COR-L47 (cell line): ENCODE measurements at regions not wholly inside any gene's neighbourhood (a gene's known extent, or its start where the extent isn't known, plus 50 kb on each side); places are given as distances from the start of the nearest gene placed in this dataset.
A peak's percentile ranks its signal among the peaks of the same experiment; 100 is the strongest.

Experiments
- DNase-seq: peaks from one replicate; lab custom pipeline; 2025; lab: John Stamatoyannopoulos, UW

DNA sequence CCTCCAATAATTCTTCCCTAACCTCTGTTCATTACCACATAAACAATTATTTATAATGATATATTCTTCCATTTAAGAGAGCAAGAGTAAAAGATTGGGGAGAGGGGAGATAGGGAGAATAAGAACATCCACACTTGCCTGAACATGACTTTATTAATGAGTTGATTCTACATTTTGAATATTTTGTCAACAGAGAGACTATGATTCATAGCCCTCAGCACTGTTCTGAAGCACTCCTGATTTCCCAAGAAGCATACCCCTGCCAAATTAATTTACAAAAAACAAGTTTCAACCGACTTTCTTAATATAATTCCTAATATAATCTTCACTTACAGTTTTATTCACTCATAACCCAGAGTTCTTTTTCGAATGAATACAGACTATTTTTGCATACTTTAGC, 828.8 kb downstream of the ROBO2 start:
- no peak for DNase-seq

DNA sequence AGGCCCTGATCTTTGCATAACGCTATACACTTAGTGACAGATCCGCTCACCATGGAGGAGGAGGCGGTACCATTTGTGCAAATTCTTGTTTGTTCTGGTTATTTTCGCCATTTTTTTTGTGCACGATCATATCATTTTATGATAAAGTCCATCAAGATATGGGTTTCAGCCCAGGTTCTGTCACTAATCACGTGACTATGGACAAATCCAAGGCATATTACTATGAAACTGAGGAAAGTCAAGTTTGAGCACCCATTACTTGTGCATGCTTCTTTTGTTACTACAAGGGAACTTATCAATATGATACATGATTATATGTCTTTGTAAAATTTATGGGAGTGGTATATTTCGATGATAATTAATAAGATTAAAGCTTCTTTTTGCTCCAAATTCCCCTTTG, 829.5 kb downstream of the ROBO2 start:
- no peak for DNase-seq

- no peak for DNase-seq
Measured at GRCh38 chr3:77871436-77871835, 831.5 kb downstream of the ROBO2 start.

- DNase-seq: no peak
Measured at GRCh38 chr3:77873598-77873997, 833.7 kb downstream of the ROBO2 start.

DNA sequence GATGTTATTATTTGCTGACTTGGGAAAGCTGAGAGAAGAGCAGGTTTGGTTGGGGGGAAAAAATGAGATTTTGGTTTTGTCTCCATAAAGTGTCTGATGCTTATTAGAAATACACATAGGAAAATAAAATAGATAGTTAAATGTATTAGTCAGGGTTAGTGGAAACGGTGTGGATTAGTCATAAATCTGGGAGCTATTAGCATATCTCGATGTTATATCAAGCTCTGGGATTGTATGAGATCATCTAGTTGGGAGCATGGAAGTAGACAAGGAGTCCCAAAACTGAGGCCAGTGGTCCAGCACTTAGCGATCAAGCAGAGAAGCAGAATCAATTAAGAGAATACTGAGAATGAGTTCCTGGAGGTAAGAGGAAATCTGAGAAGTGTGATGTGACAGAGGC, 845.5 kb downstream of the ROBO2 start:
- DNase-seq: no peak

- DNase-seq: no peak
Measured at GRCh38 chr3:77887611-77888010, 847.7 kb downstream of the ROBO2 start.

- DNase-seq: no peak
Measured at GRCh38 chr3:77889616-77890015, 849.7 kb downstream of the ROBO2 start.

GRCh38 chr3:77898621-77899020, 858.7 kb downstream of the ROBO2 start:
- no peak for DNase-seq

DNA sequence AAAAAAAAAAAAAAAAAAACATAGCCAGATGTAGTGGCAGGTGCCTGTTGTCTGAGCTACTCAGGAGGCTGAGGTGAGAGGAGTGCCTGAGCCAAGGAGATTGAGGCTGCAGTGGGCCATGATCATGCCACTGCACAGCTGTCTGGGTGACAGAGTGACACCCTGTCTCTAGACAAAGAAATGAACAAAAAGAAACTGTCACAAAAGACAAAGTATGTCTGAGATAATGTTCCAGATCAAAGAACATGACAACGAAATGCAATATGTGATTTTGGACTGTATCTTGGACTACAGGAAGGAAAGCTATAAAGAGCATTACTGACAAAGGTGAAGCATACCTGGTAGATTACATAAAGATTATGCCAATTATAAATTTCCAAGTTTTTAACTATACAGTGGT, 862.8 kb downstream of the ROBO2 start:
- DNase-seq: no peak

DNA sequence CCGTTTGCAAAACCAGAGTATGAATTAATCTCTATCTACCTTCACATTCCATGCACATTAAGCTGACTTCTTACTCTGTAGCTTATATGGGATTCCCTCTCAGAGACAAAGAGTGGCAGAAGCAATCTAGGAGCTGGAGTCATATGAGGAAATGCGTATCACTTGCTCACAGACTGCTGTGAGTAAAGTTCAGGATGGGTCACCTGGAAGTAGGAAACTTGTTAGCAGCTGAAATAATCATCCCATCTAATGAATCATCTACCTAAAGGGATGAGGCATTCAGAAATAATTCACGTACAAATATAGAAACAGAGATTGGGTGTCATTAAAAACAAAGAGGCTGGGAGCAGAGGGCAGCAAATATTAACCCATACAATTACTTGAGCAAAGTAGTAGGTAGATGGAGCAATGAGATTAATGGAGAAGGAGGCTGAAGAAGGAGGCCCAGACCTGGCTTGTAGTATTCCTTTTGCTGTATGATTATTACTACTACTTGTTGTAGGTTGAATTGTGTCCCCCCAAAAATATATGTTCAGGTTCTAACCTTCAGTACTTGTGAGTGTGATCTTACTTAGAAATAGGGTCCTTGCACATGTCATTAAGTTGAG, 866.3 kb downstream of the ROBO2 start:
- no peak for DNase-seq

DNA sequence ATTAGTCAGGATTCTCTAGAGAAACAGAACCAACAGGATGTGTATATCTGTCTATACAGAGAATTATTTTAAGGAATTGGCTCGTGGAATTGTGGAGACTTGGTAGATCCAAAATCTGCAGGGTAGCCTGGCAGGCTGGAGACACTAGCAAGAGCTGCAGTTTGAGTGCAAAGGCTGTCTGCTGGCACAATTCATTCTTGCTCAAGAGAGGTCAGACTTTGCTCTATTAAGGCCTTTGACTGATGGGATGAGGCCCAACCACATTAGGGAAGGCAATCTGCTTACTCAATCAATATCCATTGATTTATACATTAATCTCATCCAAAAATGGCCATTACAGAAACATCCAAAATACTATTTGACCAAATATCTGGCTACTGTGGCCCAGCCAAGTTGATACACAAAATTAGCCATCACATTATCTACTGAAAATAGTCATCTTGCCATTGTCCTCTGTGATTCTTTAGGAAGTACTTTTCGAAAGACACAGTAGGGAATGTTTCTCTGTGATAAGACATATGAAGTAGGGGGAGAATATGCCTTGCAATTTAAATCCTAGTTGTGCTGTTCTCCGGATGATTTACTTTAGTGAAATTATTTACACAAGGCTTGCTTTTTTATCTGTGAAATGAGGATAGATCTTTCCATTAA, 873.8 kb downstream of the ROBO2 start:
- DNase-seq: no peak

GRCh38 chr3:77915336-77915735, 875.4 kb downstream of the ROBO2 start:
- DNase-seq: no peak

DNA sequence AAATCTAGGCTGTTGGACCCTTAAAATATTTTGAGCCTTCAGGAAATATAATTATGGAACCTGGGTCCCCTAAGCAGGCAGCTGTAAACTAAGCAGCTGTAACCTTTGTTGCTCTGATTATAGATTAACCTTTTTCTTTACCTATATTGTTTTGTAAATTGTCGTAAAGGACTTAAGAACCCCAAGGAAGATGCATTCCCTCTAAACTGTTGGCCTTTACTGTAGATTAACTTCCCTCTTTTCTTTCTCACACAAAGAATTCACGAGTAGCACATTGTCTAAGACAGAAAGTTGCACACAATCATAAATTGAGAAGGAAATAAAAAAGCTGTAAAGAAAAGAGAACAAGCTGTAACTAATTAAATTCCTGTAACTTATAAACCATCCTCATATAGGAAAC, 877.3 kb downstream of the ROBO2 start:
- DNase-seq: no peak

DNA sequence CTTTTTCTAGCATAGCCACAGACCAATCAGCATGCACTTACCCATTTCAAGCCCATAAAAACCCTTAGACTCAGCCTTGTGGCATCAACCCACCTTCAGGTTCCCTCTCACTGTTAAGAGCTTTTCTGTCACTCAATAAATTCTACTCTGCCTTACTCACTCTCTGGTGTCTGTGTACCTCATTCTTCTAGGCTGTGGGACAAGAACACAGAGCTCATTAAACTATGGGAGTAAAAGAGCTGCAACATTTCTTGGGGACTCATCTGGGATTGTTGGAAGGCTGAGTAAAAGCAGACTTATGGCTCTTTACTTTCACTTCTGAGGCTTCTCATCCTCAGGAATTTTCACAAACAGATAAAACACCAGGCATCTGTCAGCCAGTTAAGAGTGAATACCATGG, 879.3 kb downstream of the ROBO2 start:
- DNase-seq: no peak

GRCh38 chr3:77931255-77932009, 891.5 kb downstream of the ROBO2 start:
- DNase-seq: peak; percentile 53

- DNase-seq: no peak
Measured at GRCh38 chr3:77932926-77933325, 893.0 kb downstream of the ROBO2 start.

DNA sequence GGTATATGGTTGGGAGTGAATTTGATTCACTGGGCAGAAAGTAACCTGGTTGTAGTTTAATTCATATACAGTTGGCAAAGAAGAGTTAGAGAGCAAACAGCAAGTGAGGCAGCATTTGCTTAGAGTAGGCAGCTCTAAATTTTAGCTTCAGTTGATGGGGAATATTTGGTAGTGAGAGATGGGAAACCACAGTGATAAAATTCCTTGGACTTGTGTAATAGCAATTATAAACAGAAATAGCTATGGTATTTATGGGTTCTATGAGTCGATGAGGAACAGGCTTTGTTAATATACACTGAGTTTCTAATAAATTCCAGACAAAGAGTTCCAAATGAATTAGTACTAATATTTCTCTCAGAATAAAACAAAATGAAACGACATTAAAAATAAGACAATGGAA, 894.0 kb downstream of the ROBO2 start:
- DNase-seq: no peak

- no peak for DNase-seq
Measured at GRCh38 chr3:77935418-77935817, 895.5 kb downstream of the ROBO2 start.

DNA sequence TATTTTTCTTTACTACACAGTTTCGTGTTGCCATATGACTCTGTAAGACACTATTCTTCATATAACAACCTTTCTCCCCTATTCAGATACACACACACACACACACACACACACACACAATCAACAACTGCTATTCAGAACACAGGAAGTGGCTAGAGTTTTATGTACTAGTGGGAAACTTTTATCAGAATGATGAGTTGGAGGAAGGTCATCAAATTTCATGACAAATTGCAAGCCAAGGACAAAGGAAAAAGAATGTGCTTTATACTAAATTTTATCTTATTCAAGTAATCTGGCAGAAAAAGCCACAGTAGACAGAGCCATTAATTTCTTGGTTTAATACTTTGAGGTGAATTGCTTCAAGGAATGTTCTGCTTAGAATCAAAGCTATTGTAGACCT, 899.8 kb downstream of the ROBO2 start:
- DNase-seq: no peak

DNA sequence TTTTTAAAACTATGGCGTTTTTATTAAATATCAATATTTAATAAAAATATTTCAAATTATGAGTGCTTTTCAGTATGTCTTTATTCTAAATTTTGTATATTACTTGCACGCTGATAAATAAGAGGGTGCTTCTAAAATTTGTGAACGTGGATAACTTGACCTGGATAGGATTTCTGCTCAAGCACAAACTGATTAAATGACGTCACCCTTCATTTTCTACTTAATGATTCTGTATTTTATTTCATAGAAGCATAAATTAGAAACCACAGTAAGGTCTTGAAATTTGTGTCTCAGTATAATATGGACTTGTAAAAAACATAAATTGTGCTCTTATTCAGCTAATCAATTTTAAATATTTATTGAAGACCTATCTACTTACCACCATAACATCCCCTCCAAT, 903.7 kb downstream of the ROBO2 start:
- DNase-seq: no peak

GRCh38 chr3:77945320-77945719, 905.4 kb downstream of the ROBO2 start:
- DNase-seq: no peak

DNA sequence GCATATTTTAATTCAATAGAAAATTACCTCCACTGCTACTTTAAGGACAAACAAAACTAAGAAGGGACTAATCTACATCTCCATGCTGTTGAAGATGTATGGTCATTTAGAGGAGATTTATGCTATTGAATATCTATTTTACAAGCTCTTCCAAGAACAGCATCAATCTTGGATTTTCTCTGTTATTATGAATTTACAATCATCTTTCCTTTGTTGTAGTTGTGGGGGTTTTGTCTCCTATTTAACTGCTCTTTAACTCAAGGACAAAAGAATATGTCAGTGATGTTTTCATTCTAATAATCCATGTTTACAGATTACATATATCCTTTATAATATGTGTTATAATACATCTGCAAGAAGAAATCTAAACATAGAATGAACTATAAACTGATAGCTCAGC, 907.8 kb downstream of the ROBO2 start:
- no peak for DNase-seq

DNA sequence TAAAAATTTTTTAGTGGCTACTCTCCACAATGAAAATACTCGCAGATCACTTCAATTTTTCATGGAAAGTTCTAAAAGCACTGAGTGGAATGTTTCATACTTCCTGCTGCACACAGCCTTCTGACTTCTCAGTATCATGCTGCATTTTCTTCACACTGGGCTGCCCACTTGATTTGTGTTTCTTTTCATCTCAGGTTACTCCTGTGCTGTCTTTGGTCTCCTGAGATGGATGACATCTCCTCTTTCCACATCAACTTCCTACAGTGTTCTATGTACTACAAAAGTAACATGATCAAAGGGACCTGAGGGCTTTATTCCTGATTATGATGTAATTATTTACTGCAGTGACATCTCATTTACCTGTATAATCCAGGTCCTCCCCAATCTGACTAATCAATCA, 927.7 kb downstream of the ROBO2 start:
- no peak for DNase-seq

GRCh38 chr3:77976079-77976478, 936.2 kb downstream of the ROBO2 start:
- no peak for DNase-seq
